Stimulated activated CD4-positive, alpha-beta T cell treated with anti-CD3 and anti-CD28 coated beads, Interleukin-2, amount 100 ng/mL, for 24 hours (primary cell): ENCODE measurements at regions not wholly inside any gene's neighbourhood (a gene's known extent, or its start where the extent isn't known, plus 50 kb on each side); places are given as distances from the start of the nearest gene placed in this dataset.

Experiments used
- DNase-seq, 2 donors: peaks; one replicate each; pipeline ENCODE4 v3.0.0-alpha.2; 2020

- no peak for DNase-seq
Measured at GRCh38 chr5:15447209-15447608, 52.8 kb upstream of the FBXL7 start.

- no peak for DNase-seq
Measured at GRCh38 chr5:15446552-15446951, 53.4 kb upstream of the FBXL7 start.

GRCh38 chr5:15442193-15442570, 57.8 kb upstream of the FBXL7 start:
- no peak for DNase-seq

GRCh38 chr5:15441433-15442192, 58.4 kb upstream of the FBXL7 start:
- DNase-seq, result no peak

GRCh38 chr5:15440434-15440833, 59.5 kb upstream of the FBXL7 start:
- no peak for DNase-seq

- DNase-seq, result no peak
Measured at GRCh38 chr5:15439801-15440200, 60.2 kb upstream of the FBXL7 start.

- DNase-seq, result no peak
Measured at GRCh38 chr5:15433709-15434108, 66.3 kb upstream of the FBXL7 start.

- no peak for DNase-seq
Measured at GRCh38 chr5:15431923-15432322, 68.1 kb upstream of the FBXL7 start.

- no peak for DNase-seq
Measured at GRCh38 chr5:15425766-15426165, 74.2 kb upstream of the FBXL7 start.

- no peak for DNase-seq
Measured at GRCh38 chr5:15424769-15425168, 75.2 kb upstream of the FBXL7 start.

- DNase-seq, result no peak
Measured at GRCh38 chr5:15421921-15422412, 78.0 kb upstream of the FBXL7 start.

GRCh38 chr5:15421381-15421780, 78.6 kb upstream of the FBXL7 start:
- no peak for DNase-seq

GRCh38 chr5:15420201-15420600, 79.8 kb upstream of the FBXL7 start:
- DNase-seq, result no peak

GRCh38 chr5:15417156-15417555, 82.8 kb upstream of the FBXL7 start:
- DNase-seq, result no peak

- no peak for DNase-seq
Measured at GRCh38 chr5:15406478-15406877, 93.5 kb upstream of the FBXL7 start.

GRCh38 chr5:15393146-15393545, 106.8 kb upstream of the FBXL7 start:
- DNase-seq, result no peak

- DNase-seq, result no peak
Measured at GRCh38 chr5:15391704-15392397, 108.1 kb upstream of the FBXL7 start.

GRCh38 chr5:15388866-15389265, 111.1 kb upstream of the FBXL7 start:
- no peak for DNase-seq

GRCh38 chr5:15387931-15388524, 112.0 kb upstream of the FBXL7 start:
- no peak for DNase-seq

- no peak for DNase-seq
Measured at GRCh38 chr5:15386122-15386521, 113.9 kb upstream of the FBXL7 start.

GRCh38 chr5:15385553-15385952, 114.4 kb upstream of the FBXL7 start:
- no peak for DNase-seq

GRCh38 chr5:15385037-15385436, 114.9 kb upstream of the FBXL7 start:
- no peak for DNase-seq

GRCh38 chr5:15384581-15384980, 115.4 kb upstream of the FBXL7 start:
- DNase-seq, result no peak

GRCh38 chr5:15384176-15384575, 115.8 kb upstream of the FBXL7 start:
- DNase-seq, result no peak
